Hepatocyte (in vitro differentiated cells): ENCODE measurements at regions not wholly inside any gene's neighbourhood (a gene's known extent, or its start where the extent isn't known, plus 50 kb on each side); places are given as distances from the start of the nearest gene placed in this dataset.

ENCODE experiments used
- CTCF ChIP-seq: fragments of 200-600 bp; sonication (generic); IDR thresholded peaks from 2 replicates; pipeline ENCODE4 v1.5.1; 2016; ENCODE audit warnings: antibody characterized with exemption, mild to moderate bottlenecking; ENCODE audit not compliant: poor library complexity
- EZH2 ChIP-seq: fragments of 200-600 bp; sonication (generic); IDR thresholded peaks from 2 replicates; pipeline ENCODE4 v1.6.1; 2016; ENCODE audit warnings: antibody characterized with exemption, mild to moderate bottlenecking, borderline replicate concordance

DNA sequence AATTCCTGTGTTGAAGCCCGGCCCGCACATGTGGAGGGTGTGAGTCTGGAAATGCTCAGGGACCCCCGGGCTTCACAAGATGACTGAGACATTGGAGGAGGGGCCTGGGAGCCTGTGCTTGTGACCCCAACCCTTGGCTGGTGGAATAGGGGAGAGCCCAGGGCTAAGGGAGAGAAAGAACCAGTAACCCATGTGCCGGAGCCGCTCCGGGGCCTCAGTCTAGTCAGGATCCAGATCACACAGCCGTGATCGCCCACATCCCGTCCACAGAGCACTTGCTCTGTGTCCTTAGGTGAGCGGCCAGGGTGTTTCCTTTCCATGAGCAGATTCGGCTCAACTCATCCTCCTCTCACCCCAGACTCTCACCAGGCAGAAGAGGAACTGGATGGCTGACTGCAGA is 152.3 kb upstream of the RPS6KA2 start:
- no peak for TF ChIP-seq EZH2
- no peak for TF ChIP-seq CTCF
